ENCODE measurements at regions not wholly inside any gene's neighbourhood (a gene's known extent, or its start where the extent isn't known, plus 50 kb on each side); places are given as distances from the start of the nearest gene placed in this dataset.

GRCh38 chr2:240256704-240257637 lies 116.5 kb upstream of the OTOS start:
- H3K36me3 ChIP-seq (ENCODE audit: control insufficient read depth, insufficient read depth, low read length) = no peaks in the 10 kb centered on the region
- H3K9ac ChIP-seq (ENCODE audit: low read depth, low read length) = no peak overlapping the region
- no peak overlapping the region for H2BK15ac ChIP-seq (ENCODE audit: low read depth, low read length)
- H3K79me1 ChIP-seq (ENCODE audit: low read depth in 1 of 2, low read length in 2 of 2) = no peaks in the 10 kb centered on the region
- no peak overlapping the region for H2BK5ac ChIP-seq (ENCODE audit: low read depth, low read length, poor library complexity, severe bottlenecking)
- no peaks in the 10 kb centered on the region for H4K20me1 ChIP-seq (ENCODE audit: insufficient read depth, low read length)
- no peak overlapping the region for H4K5ac ChIP-seq (ENCODE audit: low read depth, low read length)
- H3K56ac ChIP-seq (ENCODE audit: extremely low read depth, insufficient read depth, low read length) = no peak overlapping the region
- no peak overlapping the region for H3K23ac ChIP-seq (ENCODE audit: low read depth, low read length)
- intact Hi-C loops (cut with micrococcal nuclease) = no loop called here
- H3K4ac ChIP-seq (ENCODE audit: low read depth, low read length) = no peak overlapping the region
- ChIA-PET CTCF (no interaction called here), POLR2A (ENCODE audit: unreplicated experiment) (no interaction called here)
- no peak overlapping the region for H4K91ac ChIP-seq (ENCODE audit: insufficient read depth, low read depth, low read length)
- H3K4me3 ChIP-seq (ENCODE audit: insufficient read depth, low read depth, low read length) = no peak overlapping the region
- no peak overlapping the region for H4K8ac ChIP-seq (ENCODE audit: low read depth in 2 of 2, low read length in 2 of 2)
- H3K9me1 ChIP-seq (ENCODE audit: insufficient read depth, low read length) = no peaks in the 10 kb centered on the region
- no peak overlapping the region for H2AK5ac ChIP-seq (ENCODE audit: low read depth, low read length)
- WGBS, 2 experiments (ENCODE audit: extremely low coverage in 2 of 2, insufficient read length in 1 of 2) = 92% methylated on average over 16 of the region's 26 CpGs; no CpG with 5 or more reads in 1 of the 2 experiments
- H3K14ac ChIP-seq (replicated peaks; ENCODE audit: low read depth, low read length) = no peak overlapping the region
- H2AFZ ChIP-seq (replicated peaks; ENCODE audit: low read length, poor library complexity) = no peak overlapping the region
- H2AK9ac ChIP-seq (replicated peaks; ENCODE audit: low read depth, low read length, poor library complexity) = no peak overlapping the region
- H2BK20ac ChIP-seq (ENCODE audit: low read depth, low read length) = no peak overlapping the region
- no peaks in the 10 kb centered on the region; the same call in 1 of the 2 replicates for H3K4me1 ChIP-seq (ENCODE audit: control insufficient read depth, insufficient read depth, low read length)
- ATAC-seq (ENCODE audit: low read depth) = no peak
- TF ChIP-seq POLR2A (IDR thresholded peaks at IDR 0.05; ENCODE audit: low read depth, low read length) (no peak), CHD1 (IDR thresholded peaks at IDR 0.05; ENCODE audit: low read depth, low read length) (no peak)
- in situ Hi-C loops (cut with MboI; ENCODE audit: low sequenced_read_pairs) = no loop called here
- peaks cover 6% of the 10 kb centered on the region for H3K27me3 ChIP-seq (ENCODE audit: control insufficient read depth, insufficient read depth, low read length)
- H3K4me2 ChIP-seq (ENCODE audit: low read depth, low read length) = no peak overlapping the region
- no TSS peak for BruUV-seq (replicated peaks)
- no peak overlapping the region for H3K18ac ChIP-seq (ENCODE audit: low read depth, low read length)
- H2BK120ac ChIP-seq (ENCODE audit: low read depth, low read length) = no peak overlapping the region
- H3K27ac ChIP-seq (ENCODE audit: insufficient read depth, low read length) = no peak overlapping the region
- dilution Hi-C loops (cut with HindIII; ENCODE audit: low sequenced_read_pairs, unreplicated experiment) = no loop called here
- peaks cover 4% of the 10 kb centered on the region; the same call in 1 of the 2 replicates for H3K9me3 ChIP-seq (ENCODE audit: control insufficient read depth, insufficient read depth, low read length)
- DNase-seq = no peak

Measured in IMR-90 (cell line).